ENCODE measurements at regions not wholly inside any gene's neighbourhood (a gene's known extent, or its start where the extent isn't known, plus 50 kb on each side); places are given as distances from the start of the nearest gene placed in this dataset.

DNA sequence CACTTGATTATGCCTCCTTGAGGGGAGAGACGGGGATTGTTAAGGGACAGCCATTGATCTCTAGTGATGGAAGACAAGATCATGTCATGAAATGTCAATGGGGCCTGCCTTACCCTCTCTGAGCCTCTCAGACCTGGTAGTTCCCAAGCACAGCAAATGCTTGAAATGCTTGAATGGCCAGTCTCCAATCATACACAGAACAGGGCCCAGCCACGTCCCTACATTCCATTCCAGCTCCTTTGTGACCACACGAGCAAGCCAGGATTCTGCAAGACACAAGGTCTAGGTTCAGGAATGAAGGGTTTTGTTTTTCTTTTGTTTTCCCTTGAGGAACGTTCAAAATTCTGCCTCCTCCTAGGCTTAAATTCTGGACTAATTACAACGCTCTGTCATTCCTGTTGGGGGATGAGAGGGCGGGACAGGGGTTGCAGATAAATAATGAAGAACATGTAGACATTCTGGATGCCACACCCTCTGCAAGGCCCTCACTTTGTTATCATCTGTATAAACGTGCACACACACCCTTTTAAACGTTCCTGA lies 98.1 kb upstream of the YPEL5 start:
- DNase-seq = no peak

DNA sequence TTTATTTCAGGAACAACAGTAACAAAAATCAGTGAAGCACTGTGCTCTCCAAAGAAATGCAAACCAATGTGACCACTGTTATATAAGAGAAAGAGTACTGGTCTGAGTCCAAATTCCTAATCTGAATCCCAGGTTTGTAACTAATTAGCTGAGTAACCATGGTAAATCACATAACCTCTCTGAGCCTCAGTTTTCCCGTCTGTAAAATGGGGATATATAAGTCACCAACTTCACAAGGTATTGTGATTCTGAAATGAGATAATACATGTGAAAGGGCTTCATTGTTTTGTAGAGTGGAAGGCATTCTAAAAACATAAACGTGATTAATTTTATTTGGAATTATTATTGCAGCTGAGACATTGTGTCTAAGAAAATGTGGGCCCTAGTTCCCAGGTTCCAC lies 91.3 kb upstream of the YPEL5 start:
- DNase-seq = no peak

DNA sequence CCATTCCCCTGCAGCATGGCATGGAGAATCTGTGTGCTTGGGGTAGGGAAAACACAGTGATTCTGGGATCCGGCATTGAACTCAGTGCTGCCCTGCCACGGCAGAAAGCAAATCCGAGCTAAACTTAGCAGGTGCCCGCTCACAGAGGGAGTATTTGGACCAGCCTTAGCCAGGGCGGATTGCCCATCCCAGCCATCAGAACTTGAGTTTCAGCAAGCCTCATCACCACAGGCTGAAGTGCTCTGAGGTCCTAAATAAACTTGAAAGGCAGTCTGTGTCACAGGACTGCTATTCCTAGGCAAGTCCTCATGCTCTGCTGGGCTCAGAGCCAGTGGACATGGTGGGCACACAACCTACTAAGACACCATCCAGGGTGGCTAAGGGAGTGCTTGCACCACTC lies 86.2 kb upstream of the YPEL5 start:
- no peak for DNase-seq

DNA sequence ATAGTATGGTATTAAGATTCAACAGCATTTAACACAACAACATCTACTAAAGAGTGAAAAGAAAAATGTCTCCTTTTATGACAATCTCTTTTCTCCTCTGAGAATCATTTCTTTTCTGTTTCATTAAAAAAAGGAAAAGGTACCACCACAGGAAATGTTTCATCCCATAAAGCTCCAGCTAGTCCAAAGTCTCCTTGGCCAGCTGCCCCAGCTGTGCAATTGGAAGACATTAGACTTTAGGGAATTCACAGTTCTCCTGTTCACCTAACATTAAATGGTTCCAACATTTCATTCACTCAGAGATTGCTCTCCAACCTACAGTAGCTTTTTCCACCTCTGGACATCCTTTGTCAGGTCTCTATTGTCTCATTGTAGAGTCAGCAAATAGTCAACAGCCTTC lies 78.7 kb upstream of the YPEL5 start:
- DNase-seq = no peak

DNA sequence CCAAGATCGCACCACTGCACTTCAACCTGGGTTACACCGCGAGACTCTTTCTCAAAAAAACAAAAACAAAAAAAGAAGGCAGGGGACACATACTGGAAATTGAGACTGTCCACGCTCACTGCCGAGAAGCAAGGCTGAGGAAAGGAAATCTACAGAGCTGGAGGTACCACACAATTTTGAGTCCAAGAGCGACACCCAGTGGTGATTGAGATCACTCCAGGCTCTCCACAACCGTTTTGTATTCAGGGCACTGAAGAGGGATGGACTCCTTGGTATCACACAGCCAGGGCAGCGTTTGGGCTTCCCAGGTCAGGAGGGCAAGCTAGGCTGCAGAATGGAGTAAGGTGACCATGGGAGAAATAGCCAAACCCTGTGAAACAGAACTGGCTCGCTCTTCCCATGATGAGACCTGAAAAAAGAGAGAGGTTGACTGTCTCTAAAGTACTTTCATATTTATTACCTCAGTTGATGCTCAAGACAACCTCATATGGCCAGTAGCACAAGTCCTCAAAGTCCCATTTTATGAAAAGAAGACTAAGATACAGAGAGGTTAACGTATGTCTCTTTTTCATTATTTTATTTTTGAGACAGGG lies 74.5 kb upstream of the YPEL5 start:
- no peak for DNase-seq

DNA sequence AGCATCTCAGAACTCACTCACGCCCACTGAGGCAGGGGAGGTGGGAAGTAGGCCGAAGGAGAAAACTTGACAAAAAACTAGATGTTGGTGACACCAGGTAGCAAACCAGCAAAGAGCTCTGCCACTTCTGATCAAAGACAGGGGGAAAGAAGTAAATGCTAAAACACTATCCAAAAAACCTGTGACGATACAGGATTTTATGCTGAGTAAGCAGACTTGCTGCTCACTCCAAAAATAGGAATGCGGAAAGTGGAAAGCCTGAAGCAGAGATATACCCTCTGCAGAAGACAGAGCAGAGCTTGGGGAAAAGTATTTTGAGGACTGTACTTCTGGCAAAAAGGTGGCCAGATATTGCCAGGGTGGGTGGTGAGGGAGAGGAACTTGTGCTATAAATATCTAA lies 73.3 kb upstream of the YPEL5 start:
- DNase-seq = no peak

DNA sequence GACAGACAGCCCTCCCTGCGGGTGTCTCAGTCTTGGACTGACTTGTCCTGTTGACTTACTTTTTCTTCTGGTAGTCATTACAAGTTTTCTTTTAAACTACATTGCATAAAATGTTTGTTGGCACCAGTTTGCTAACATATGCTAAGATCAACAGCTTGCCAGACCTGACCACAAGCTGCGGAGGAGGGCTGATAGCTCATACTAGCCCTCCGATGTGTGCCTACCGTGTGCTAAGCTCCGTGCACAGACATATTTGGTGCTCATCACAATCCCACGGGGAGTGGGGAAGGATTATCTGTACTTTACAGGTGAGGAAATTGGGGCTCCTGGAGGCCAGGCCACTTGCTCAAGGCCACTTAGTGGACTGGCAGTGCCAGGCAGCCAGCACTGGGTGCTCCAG lies 72.8 kb upstream of the YPEL5 start:
- DNase-seq = no peak

DNA sequence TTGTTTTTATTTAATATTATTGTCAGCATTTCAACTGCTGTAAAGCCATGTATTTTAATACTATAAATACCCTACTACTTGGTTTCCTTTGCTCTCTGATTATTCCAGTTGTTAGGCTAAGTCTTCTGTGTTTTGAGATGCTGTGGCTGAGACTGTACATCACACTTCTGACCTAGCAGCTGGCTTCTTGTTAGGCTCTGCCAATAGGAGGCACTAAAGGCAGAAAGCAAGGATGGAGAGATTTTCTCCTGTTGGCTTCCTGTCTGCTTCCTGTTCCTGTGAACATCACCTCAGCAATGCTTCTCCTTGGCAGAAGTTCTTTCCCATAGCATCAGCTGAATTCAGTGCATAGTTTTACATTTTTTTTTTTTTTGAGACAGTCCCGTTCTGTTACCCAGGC lies 68.3 kb upstream of the YPEL5 start:
- no peak for DNase-seq

DNA sequence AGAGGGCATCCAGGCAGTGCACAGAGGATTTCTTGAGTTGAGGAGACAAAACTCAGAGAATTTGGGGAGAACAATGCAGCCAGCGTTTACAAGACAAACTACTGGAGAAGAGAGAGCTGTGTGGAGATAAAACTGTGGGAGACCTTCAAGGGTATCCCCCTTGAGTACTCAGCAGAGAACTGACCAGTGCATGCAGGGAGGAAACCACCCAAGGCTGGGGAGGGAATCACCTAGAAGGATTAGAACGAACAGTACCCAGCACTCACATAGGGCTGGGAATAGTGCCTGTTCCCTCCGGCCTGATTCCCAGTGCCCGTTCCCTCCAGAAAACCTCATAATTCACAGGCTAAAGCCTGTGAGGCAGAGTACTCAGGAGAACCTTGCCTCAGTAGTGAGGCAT lies 61.9 kb upstream of the YPEL5 start:
- no peak for DNase-seq

DNA sequence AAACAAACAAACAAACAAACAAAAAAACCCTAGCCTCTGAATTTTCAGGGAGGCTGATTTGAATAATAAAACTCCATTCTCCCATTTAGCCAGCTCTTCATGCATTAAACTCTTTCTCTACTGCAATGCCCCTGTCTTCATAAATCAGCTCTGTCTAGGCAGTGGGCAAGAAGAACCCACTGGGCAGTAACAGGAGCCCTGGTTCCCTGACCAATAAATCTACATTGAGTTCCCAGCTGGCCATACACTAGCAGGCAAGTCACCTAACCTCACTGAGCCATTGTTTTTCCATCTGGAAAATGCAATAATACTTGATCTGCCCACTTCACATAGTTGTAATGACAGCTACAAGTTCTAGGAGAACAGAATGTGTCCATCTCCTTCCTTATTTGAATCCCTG lies 57.6 kb upstream of the YPEL5 start:
- DNase-seq = no peak

DNA sequence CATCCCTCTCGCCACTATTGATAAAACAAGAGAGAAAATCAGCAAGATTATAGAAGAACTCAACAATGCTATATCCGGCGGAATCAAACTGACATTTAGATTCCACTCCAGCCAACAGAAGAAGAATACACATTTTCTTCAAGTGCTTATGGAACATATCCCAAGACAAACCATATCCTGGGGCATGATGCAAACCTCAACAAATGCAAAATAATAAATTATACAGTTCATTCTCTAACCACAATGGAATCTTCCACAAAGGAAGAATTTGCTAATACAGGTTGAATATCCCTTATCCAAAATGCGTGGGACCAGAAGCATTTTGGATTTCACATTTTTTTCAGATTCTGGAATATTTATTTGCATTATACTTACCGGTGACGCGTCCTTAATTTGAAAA lies 51.4 kb upstream of the YPEL5 start:
- DNase-seq = no peak

DNA sequence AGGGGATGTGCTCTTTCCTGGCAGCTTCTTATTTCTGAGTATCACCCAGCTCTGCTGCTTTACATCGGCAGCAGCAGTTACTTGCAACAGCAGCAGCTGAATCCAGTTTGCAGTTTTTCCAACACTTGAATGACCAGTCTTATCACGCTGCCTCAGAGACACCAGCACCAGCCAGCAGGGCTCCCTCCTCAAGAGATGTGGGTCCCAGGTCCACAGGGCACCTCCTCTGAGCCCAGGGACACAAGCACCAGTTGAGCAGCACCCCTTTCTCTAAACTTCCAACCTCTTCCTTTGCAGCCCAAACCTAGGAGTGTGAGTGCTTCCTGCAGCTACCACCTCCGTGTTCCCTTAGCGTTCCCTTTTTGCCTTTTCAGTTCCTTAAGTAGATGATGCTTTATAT lies 50.4 kb upstream of the YPEL5 start:
- no peak for DNase-seq

Data from right kidney (tissue), 1 donor.